GM20000 (cell line): ENCODE measurements at regions not wholly inside any gene's neighbourhood (a gene's known extent, or its start where the extent isn't known, plus 50 kb on each side); places are given as distances from the start of the nearest gene placed in this dataset.

Experiments
- DNase-seq: peaks from one replicate; pipeline ENCODE4 v3.0.0; 2012; ENCODE audit warnings: low spot score
- TF ChIP-seq, protein P1 (sequence below): IDR thresholded peaks from 2 replicates; pipeline ENCODE4 v1.5.1; 2012; ENCODE audit warnings: mild to moderate bottlenecking, control low read depth; ENCODE audit errors: extremely low read depth, missing control alignments

DNA sequence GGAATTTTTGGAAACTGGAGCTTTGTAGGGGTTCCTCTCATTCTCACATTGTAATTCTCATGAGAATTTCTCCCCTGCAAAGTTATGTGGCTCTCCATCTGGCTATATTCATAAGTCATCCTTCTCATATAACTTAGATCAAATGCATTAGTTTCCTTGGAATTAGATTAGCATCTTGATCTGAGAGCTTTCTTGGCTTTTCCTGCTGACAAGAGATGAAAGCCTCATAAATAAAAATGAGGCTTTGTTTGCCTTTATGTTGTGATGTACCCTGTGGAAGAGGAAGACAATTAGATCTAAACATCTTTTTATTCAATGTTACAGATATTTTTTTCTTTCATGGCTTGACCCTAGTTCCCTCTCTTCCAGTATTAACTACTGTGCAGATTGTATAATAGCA is 165.4 kb upstream of the ZPLD1 start:
- TF ChIP-seq, protein P1, sequence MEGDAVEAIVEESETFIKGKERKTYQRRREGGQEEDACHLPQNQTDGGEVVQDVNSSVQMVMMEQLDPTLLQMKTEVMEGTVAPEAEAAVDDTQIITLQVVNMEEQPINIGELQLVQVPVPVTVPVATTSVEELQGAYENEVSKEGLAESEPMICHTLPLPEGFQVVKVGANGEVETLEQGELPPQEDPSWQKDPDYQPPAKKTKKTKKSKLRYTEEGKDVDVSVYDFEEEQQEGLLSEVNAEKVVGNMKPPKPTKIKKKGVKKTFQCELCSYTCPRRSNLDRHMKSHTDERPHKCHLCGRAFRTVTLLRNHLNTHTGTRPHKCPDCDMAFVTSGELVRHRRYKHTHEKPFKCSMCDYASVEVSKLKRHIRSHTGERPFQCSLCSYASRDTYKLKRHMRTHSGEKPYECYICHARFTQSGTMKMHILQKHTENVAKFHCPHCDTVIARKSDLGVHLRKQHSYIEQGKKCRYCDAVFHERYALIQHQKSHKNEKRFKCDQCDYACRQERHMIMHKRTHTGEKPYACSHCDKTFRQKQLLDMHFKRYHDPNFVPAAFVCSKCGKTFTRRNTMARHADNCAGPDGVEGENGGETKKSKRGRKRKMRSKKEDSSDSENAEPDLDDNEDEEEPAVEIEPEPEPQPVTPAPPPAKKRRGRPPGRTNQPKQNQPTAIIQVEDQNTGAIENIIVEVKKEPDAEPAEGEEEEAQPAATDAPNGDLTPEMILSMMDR: no peak

DNA sequence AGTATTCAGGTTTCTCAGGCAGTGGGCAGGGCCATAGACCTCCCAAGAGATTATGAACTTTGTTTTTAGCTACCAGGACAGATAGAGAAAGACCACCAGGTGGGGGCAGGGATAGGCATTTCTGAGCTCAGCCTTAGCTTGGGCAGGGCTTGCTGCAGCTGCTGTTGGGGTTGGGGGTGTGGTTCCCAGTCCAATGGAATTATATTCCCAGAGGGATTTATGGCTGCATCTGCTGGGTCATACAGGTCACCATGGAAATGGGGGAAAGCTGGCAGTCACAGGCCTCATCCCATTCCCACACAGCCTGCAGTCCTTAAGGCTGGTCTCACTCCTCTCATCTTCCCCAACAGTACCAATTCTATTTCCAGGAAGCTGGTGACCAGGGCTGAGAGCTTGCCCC is 144.6 kb upstream of the ZPLD1 start:
- TF ChIP-seq, protein P1: no peak

More for the DNA sequence above, 165.4 kb upstream of the ZPLD1 start:
- DNase-seq: no peak

DNA sequence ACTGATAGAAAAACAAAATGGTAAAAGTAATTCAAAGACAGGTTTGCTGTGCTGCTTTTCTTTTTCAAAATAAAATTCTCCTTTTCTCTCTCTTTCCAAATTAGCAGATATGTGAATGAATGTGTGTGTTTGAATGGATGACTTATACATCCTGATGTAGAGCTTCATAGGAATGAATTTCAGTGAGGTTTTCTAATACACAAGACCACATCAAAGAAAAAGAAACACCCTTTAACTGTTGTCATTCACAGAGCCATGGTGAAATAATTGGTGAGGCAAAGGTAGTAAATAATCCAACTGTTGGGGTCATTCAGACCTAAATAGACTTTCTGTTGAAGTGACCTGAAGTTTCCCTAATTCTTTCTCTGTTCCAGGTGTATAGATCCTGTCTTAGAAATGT is 139.1 kb upstream of the ZPLD1 start:
- no peak for DNase-seq
- TF ChIP-seq, protein P1: no peak

More for the DNA sequence above, 144.6 kb upstream of the ZPLD1 start:
- no peak for DNase-seq

- TF ChIP-seq, protein P1: no peak
- DNase-seq: no peak
Measured at GRCh38 chr3:102297072-102297658, 137.7 kb upstream of the ZPLD1 start.

- TF ChIP-seq, protein P1: no peak
- DNase-seq: no peak
Measured at GRCh38 chr3:102299125-102299877, 135.5 kb upstream of the ZPLD1 start.

DNA sequence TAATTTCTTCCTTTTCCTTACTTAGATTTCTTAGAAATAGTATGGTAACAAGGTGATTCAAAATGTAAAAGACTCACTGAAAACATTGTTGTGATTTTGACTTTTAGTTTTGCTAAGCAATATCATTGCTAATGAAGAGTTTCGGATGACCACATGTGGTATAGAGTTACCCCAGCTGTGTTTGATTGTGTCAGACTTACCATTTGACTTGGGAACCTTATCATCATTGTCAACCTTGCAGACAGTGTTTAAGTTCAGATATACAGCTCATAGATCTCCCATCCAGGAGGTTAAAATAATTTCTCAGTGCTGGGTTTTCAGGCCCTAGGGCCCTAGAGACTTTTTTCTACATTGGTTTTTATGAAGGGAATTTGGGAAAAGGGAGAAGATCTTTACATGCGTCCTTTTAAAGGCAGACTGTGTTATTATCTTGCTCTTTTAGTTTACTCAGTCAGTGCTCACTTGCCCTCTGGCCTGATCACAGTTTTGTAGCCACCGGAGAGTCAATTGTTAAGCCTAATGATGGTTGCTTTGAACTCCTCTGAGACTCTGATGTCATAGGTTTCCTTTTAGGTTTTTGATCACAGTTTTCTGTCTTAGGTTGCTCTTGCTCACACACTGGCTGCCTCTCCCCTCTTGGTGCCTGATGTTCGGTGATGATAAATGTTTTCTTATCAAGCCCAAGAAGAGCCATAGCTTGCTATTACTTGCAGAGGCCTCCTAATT is 133.5 kb upstream of the ZPLD1 start:
- TF ChIP-seq, protein P1: no peak
- peak; percentile 6 for DNase-seq

GRCh38 chr3:102302020-102302419 is 132.8 kb upstream of the ZPLD1 start:
- TF ChIP-seq, protein P1: no peak
- DNase-seq: no peak
